MM.1S (cell line): ENCODE measurements at regions not wholly inside any gene's neighbourhood (a gene's known extent, or its start where the extent isn't known, plus 50 kb on each side); places are given as distances from the start of the nearest gene placed in this dataset.

Experiments
- EZH2 ChIP-seq: fragments of 300-600 bp; sonication (generic); optimal IDR thresholded peaks from 2 replicates; pipeline ENCODE3; 2017; ENCODE audit warnings: low read depth, mild to moderate bottlenecking, antibody characterized with exemption, low read length, mixed read lengths
- EZH2phosphoT487 ChIP-seq: fragments of 300-600 bp; sonication (generic); IDR thresholded peaks from 2 replicates; pipeline ENCODE4 v1.6.1; 2018; ENCODE audit warnings: antibody characterized with exemption, low read length
- TF ChIP-seq, protein P1 (sequence below): fragments of 300-600 bp; sonication (generic); IDR thresholded peaks from 2 replicates; pipeline ENCODE4 v1.5.1; 2016; ENCODE audit warnings: antibody characterized with exemption, low read length, mixed read lengths

DNA sequence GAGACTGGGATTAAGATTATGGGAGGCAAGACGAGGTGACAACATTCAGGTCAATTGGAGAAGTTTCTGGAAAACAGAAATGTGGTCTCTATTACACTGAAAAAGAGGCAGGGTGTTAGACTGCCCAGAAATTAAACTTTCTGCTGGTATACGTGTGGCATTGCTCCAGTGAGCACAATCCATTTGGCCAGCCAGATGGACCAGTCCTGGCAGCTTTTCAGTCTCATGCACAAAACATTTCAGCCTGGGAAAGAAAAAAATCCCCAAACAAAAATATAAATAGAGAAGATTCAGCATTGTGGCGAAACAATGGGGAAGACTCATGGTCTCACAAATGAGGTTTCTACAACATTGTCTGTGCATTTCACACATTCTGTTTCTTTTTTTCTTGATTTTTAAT lies 113.9 kb downstream of the HNMT start:
- TF ChIP-seq, protein P1, sequence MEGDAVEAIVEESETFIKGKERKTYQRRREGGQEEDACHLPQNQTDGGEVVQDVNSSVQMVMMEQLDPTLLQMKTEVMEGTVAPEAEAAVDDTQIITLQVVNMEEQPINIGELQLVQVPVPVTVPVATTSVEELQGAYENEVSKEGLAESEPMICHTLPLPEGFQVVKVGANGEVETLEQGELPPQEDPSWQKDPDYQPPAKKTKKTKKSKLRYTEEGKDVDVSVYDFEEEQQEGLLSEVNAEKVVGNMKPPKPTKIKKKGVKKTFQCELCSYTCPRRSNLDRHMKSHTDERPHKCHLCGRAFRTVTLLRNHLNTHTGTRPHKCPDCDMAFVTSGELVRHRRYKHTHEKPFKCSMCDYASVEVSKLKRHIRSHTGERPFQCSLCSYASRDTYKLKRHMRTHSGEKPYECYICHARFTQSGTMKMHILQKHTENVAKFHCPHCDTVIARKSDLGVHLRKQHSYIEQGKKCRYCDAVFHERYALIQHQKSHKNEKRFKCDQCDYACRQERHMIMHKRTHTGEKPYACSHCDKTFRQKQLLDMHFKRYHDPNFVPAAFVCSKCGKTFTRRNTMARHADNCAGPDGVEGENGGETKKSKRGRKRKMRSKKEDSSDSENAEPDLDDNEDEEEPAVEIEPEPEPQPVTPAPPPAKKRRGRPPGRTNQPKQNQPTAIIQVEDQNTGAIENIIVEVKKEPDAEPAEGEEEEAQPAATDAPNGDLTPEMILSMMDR, result no peak
- TF ChIP-seq EZH2 (no peak), EZH2phosphoT487 (no peak)
